Eye (tissue), 1 donor: ENCODE measurements at regions not wholly inside any gene's neighbourhood (a gene's known extent, or its start where the extent isn't known, plus 50 kb on each side); places are given as distances from the start of the nearest gene placed in this dataset.

Experiments
- DNase-seq: peaks from one replicate; pipeline ENCODE4 v3.0.0-alpha.2; 2015

DNA sequence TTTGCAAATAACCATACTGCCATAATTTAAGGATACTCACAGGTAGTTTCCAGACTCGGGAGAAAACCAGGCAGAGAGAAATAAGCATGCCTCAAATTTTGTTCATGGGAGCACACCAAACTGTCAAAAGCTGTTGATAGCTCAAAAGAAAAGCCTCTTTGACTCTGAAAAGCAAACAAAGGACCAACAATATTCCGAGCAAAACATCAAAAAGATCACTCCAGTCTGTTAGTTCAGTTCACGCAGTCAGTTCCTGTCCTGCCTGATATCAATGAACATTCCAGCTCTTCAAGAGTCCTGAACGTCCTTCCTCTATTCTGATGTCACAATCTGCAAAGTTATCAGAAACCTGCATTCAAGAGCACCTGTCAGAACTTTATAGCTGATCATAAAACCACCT lies 78.7 kb downstream of the RRM2 start:
- no peak for DNase-seq

GRCh38 chr2:10202131-10202665 lies 79.7 kb downstream of the RRM2 start:
- DNase-seq = no peak

DNA sequence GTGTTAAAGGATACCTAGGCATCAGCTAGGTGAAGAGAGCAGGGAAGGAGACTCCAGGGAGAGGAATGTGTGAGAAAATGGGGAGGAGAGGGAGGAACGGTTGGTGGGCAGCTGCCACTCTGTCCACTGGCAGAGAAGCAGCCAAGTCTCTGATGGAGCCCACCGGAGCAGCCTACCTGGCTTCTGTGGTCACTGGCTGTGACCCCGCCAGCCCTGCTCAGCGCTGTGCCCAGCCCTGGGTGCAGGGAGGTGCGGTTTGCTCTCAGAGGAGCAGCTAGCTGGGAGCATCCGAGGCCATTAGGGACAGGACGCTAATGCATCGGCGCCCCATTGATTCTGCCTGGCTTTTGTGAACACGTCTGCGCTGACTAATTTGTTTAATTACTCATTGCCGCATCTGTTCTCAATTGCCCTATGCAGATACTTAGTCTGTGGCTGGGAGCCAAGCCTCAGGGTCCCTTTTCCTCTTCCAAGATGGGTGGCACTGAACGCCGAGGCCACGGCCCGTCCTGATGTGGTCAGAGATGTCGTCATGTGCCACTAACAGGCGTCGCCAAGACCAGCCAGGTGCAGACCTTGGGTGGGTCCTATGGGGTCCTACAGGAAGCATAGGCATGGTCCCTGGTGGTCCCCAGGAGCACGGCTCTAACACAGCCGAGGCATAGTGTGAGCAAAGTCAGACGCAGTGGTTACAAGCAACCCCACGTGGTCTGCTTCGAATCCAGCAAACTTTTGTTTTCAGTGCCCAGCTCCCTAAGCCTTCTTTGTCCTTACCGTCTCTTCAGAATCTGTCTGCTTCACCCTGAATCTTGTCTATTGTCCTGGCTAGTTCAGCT lies 82.0 kb downstream of the RRM2 start:
- peak; percentile 63 for DNase-seq

DNA sequence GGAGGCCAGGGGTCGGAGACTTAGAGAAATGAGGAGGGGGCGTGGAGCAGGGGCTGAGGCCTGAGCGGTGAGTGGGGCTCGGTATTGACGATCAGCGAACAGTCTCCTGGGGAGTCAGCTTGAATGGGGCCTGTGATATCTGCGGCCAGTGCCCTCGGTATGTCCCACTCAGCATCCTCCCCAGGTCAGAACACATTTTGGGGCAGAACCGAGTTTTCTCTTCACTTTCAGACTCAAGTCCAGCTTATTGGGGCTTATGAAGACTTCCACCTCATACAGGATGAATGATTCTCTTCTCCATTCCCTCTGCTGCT lies 82.6 kb downstream of the RRM2 start:
- DNase-seq = no peak

DNA sequence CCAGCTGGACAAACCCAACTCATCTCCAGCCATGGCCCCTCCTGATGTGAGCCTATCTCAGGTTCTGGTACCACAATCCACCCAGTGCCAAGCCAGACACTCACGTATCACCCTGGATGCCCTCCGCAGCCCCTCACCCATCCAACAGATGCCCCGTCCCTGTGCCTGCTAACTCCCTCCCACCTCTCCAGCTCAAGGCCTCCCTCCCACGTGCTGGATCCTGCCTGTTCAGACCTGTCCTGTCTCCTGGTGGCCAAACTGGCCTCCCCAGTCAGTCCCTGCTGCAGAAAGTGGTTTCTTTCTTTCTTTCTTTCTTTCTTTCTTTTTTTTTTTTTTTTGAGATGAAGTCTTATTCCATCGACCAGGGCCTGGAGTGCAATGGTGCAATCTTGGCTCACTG lies 86.2 kb downstream of the RRM2 start:
- DNase-seq = no peak

DNA sequence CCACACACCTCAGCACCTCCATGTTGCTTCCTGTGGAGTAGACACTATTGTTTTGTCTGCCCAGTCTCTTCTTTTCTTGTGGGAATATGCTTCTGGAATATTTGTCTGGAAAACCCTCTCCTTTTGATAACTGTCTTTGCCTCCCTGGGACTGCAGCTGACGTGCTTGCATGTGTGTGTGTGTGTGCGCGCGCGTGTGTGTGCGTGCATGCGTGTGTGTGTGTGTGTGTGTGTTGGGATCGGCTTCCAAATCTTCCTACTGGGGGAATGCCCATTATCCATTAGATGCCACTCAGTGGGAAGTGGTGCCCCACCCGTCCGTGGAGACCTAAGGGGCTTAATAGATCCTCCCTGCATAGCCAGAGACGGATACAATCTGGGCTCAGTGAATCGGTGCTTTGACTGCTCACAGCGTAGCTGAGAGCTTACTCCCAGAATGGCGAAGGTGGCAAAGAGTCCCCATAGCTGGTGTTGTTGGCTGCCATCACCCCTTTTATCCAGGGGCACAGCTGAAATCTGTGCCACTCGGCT lies 86.9 kb downstream of the RRM2 start:
- DNase-seq = no peak

DNA sequence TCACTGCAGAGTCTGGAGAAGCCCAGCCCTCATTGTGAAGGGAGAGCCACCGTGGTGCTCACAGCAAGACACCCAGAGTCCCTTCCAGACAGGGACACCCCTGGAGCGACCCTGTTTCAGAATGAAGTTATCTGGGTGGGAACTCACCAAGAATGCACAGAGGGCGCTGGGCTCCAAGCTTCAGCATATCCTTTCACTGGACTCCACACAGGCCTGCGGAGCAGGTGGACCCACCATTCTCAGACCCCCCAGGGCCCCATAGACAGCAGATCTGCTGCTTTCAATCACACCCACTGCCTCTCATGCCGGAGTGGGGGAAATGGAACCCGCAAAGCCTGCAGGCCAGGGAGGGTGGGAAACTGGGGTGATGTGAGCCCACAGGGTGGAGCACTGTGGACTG lies 87.8 kb downstream of the RRM2 start:
- DNase-seq = no peak

DNA sequence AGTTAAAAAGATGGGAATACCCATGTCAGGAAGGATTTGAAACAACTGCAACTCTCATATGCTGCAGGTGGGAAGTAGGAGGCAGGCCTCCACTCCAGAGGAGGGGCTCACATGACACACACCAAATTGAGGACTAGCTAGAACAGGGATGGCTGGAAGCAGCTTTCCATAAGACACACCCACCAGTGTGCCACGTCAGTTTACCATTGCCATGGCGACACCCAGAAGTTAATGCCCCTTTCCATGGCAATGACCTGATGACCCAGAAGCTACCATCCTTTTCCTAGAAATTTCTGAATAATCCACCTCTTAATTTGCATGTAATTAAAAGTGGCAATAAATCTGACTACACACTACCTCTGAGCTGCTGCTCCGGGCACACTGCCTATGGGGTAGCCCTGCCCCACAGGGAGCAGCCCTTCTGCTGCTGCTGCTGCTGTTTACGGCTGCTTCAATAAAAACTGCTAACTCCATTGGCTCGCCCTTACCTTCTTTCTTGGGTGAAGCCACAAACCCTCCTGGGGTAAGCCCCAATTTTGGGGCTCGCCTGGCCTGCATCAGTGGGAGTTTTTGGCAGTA lies 89.4 kb downstream of the RRM2 start:
- DNase-seq = no peak

DNA sequence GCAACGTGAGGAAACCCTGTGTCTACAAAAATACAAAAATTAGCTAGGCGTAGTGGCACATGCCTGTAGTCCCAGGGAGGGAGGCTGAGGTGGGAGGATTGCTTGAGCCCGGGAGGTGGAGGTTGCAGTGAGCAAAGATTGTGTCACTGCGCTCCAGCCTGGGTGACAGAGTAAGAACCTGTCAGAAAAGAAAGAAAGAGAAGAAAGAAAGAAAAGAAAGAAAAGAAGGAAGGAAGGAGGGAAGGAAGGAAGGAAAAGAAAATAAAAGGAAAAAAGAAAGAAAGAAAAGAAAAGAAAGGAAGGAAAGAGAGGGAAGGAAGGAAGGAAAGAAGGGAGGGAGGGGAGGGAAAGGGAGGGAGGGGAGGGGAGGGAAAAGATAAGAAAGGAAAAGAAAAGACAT lies 89.9 kb upstream of the HPCAL1 start:
- no peak for DNase-seq

GRCh38 chr2:10214179-10214578 lies 88.5 kb upstream of the HPCAL1 start:
- no peak for DNase-seq

GRCh38 chr2:10215393-10215935 lies 87.2 kb upstream of the HPCAL1 start:
- DNase-seq = no peak

DNA sequence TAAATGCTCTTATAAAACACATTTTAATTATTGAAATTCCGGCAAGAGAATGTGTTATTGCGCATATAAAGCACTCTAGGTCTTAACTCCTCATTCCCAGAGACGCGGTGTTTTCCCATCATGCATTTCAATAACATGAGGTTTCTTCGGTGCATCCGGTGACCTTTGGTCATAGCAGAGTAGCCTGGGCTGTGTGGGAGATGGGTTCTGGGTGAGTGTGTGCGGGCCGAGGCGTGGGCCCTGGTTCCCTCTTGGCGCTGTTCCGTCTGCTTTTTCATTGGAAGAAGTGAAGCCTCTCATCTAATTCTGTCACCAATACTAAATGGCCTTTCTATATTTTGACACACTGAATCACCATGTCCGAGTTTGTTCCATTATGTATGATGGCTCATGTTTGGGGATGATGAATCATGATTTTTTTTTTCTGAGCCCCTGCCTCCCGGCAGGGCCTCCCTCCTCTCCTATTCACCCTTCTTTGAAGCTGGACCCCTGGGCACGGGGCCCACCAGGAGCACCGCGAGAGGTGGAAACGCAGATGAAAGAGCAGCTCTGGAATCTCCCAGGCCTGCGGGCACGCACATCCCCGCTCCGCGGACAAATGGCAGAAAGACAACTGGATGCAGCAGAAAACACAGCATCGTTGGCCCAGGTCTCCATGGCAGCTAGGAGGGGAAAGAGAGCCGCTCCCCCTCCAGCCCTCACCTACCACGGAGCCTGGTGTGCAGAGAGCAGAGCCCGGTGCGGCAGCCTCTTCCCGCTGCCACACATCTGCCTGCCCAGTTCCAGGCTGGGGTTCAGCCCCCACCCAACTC lies 85.8 kb upstream of the HPCAL1 start:
- DNase-seq = no peak

DNA sequence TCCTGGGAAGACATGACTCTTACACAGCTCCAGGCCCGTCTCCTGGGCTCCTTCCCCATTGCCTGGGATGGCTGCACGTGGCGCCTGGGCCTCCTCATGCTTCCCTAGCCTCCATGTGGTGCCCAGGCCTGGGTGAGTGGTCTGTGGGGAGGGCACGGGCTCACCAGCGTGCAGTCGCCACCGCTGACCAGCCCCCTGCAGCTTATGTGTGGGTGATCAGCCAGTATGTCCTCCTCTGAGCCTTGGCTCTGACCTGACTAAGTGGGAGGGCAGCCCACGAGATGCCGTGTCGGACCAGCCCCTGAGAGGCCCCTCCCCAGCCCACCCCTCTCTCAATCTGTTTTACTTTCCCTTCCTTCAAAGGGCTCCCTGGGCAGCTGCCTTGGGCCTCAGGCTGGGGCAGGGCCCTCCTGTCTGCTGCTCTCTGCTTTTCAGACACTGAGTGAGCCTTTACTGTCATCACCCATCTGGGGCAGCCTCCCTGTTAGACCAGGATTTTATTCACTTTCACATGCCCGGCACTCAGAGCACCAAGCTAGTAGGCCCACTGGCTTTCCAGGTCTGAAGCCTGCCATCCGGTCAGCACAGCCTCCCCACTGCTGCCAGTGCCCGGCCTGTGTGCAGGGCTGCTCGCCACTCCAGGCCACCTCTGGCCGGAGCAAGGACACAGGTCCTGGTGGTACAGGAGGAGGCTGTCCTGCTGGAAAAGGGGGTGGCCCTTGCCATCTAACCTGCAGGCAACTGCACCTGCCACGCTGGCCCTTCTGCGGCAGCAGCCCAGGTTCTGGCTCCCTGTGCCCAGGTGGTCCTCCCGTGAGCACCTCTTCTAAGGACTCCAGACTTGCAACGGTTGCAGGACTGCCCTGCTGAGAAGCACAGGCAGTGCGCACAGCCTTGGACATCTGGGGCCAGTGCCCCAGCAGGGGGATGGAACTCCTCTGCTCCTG lies 84.9 kb upstream of the HPCAL1 start:
- DNase-seq = no peak

GRCh38 chr2:10220045-10220901 lies 82.4 kb upstream of the HPCAL1 start:
- no peak for DNase-seq

- DNase-seq = no peak
Observed at GRCh38 chr2:10220902-10221391, 81.8 kb upstream of the HPCAL1 start.

DNA sequence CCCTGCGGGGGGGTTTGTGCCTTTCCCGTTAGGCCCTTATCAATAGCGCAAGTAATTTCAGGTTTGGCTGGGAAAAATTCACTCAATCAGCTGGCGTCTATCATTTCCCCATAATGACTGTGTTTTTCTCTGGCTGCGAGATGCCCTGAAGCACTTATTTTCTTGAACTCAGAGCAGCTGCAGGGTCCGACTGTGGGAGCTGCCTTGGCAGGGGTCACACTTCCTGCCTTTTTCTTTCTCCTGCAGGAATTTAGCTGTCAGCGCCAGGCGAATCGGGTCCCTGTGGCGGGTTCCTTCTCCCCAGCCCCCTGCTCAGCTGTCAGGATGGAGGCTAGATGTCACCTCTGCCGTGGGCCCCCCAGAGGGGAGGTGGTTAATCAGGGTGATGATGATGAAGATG lies 81.3 kb upstream of the HPCAL1 start:
- DNase-seq = no peak

DNA sequence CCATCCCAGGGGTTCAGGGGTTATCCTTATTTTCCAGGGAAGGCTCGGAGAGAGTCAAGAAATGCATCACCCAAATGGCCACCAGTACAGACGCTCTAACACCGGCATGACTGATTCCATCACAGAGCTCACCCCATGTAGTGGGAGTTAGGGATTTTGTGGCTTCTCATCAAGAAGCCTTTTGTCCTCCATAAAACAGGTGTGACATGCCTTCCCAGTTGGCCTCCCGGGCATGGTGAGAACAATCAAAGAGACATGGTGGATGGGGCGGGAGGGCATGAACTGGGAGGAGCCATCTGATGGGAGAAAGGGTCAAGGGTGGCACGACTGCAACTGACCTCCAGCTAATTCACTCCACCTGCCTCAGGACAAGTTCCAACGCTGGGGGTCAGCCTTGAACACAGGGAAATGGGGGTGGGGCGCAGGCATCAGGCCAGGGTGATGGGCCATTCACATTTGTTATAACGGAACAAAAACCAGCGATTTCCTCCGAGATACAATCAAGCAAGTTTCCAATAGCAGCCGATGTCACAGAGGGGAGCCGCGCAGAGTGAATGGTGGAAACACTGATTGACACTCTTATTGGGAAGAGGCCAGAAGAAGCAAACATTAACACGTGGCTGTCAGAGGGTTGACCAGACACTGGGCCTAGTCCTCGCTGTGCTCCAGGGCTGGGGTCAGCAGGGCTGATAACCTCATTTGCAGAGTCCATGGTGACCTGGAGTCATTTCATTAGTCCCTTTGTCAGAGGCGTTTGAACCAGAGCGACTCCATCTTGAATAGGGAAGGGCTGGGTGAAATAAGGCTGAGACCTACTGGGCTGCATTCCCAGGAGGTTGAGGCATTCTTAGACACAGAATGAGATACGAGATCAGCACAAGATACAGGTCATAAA lies 80.5 kb upstream of the HPCAL1 start:
- no peak for DNase-seq

- DNase-seq = no peak
Observed at GRCh38 chr2:10223471-10223870, 79.2 kb upstream of the HPCAL1 start.

- DNase-seq = no peak
Observed at GRCh38 chr2:10223932-10224720, 78.6 kb upstream of the HPCAL1 start.
